OCI-LY7 (cell line): ENCODE measurements at regions not wholly inside any gene's neighbourhood (a gene's known extent, or its start where the extent isn't known, plus 50 kb on each side); places are given as distances from the start of the nearest gene placed in this dataset.

ENCODE experiments used
- BruUV-seq: library from RNA; stranded (reverse); fragments of 400-500 nt; replicated peaks from 2 replicates; lab custom pipeline; 2021; lab: Mats Ljungman, UMichigan
- CTCF ChIA-PET: fragments of 300-600 bp; sonication (Branson Sonifier 250); formaldehyde crosslinking; loops from one replicate; lab custom pipeline; 2022; ENCODE audit warnings: antibody characterized with exemption; ENCODE audit not compliant: unreplicated experiment; lab: Charles Lee
- POLR2A ChIA-PET: fragments of 300-600 bp; sonication (Branson Sonifier 250); formaldehyde crosslinking; loops from one replicate; lab custom pipeline; 2022; ENCODE audit warnings: antibody characterized with exemption; lab: Charles Lee
- DNase-seq: peaks from one replicate; pipeline ENCODE4 v3.0.0-alpha.2; 2015; ENCODE audit warnings: low spot score
- H2AFZ ChIP-seq: fragments of 200-600 bp; sonication (generic), shearing (Covaris generic); 2 replicates; pipeline ENCODE4 v1.6.1; 2014; ENCODE audit warnings: mild to moderate bottlenecking, antibody characterized with exemption, low read length, moderate library complexity
- H3K27ac ChIP-seq: fragments of 200-600 bp; sonication (generic); 2 replicates; pipeline ENCODE4 v1.5.1; 2014; ENCODE audit warnings: mixed run types, low read depth, mild to moderate bottlenecking, moderate library complexity, low read length, inconsistent platforms; ENCODE audit not compliant: poor library complexity, severe bottlenecking
- H3K36me3 ChIP-seq: fragments of 200-600 bp; sonication (generic); 2 replicates; pipeline ENCODE4 v1.6.1; 2014; ENCODE audit warnings: mild to moderate bottlenecking, antibody characterized with exemption, low read length, moderate library complexity, mixed read lengths; ENCODE audit not compliant: insufficient read depth
- H3K4me1 ChIP-seq: fragments of 200-600 bp; sonication (generic); 2 replicates; pipeline ENCODE4 v1.5.1; 2014; ENCODE audit warnings: mild to moderate bottlenecking, low read length; ENCODE audit not compliant: insufficient read depth, poor library complexity, severe bottlenecking
- H3K4me2 ChIP-seq: fragments of 200-600 bp; sonication (generic); 2 replicates; pipeline ENCODE4 v1.6.1; 2014; ENCODE audit warnings: mild to moderate bottlenecking, low read length
- H3K4me3 ChIP-seq: fragments of 200-600 bp; sonication (generic); 2 replicates; pipeline ENCODE4 v1.5.1; 2014; ENCODE audit warnings: mild to moderate bottlenecking, low read depth, low read length; ENCODE audit not compliant: poor library complexity, severe bottlenecking
- H3K79me2 ChIP-seq: fragments of 200-600 bp; sonication (generic); 2 replicates; pipeline ENCODE4 v1.6.1; 2016; ENCODE audit warnings: low read depth, mild to moderate bottlenecking, low read length, moderate library complexity, mixed read lengths; ENCODE audit not compliant: insufficient read depth
- H3K9me2 ChIP-seq: fragments of 200-600 bp; sonication (generic); 2 replicates; pipeline ENCODE4 v1.6.1; 2016; ENCODE audit warnings: mild to moderate bottlenecking, low read length, mixed read lengths; ENCODE audit not compliant: insufficient read depth
- H3K9me3 ChIP-seq: fragments of 200-600 bp; sonication (generic); 2 replicates; pipeline ENCODE4 v1.6.1; 2014; ENCODE audit warnings: mild to moderate bottlenecking, mixed run types, low read length, mixed read lengths
- H4K20me1 ChIP-seq: fragments of 200-600 bp; sonication (generic); 2 replicates; pipeline ENCODE4 v1.6.1; 2014; ENCODE audit warnings: mild to moderate bottlenecking, antibody characterized with exemption, low read length, moderate library complexity, mixed read lengths; ENCODE audit not compliant: insufficient read depth
- CTCF ChIP-seq: fragments of 200-600 bp; sonication (generic); conservative IDR thresholded peaks from 2 replicates; pipeline ENCODE4 v1.5.1; 2014; ENCODE audit warnings: mild to moderate bottlenecking, antibody characterized with exemption, low read length, moderate library complexity, mixed read lengths
- EZH2phosphoT487 ChIP-seq: fragments of 200-600 bp; sonication (generic); IDR thresholded peaks from 2 replicates; pipeline ENCODE4 v1.6.1; 2018; ENCODE audit warnings: low read depth, borderline replicate concordance, mild to moderate bottlenecking, mixed run types, antibody characterized with exemption, low read length, moderate library complexity, mixed read lengths
- intact Hi-C: fragments of 100-400 bp; cut with micrococcal nuclease; formaldehyde crosslinking; loops from one replicate; pipeline ENCODE4 v1.10.0; 2022; ENCODE audit not compliant: unreplicated experiment

- BruUV-seq: no TSS peak
- POLR2A ChIA-PET: no interaction called here
- intact Hi-C loops: no loop called here
- H3K9me3 ChIP-seq: no peaks in the 10 kb centered on the region
- no peaks in the 10 kb centered on the region for H3K36me3 ChIP-seq
- no peak overlapping the region for H3K27ac ChIP-seq
- H3K4me1 ChIP-seq: no peaks in the 10 kb centered on the region
- CTCF ChIA-PET: no interaction called here
- no peak overlapping the region for H3K4me2 ChIP-seq
- no peak overlapping the region for H3K4me3 ChIP-seq
- H3K9me2 ChIP-seq: no peaks in the 10 kb centered on the region
- no peak for TF ChIP-seq CTCF
- no peak for TF ChIP-seq EZH2phosphoT487
- H4K20me1 ChIP-seq: no peaks in the 10 kb centered on the region
- H2AFZ ChIP-seq: no peak overlapping the region
- no peak for DNase-seq
- H3K79me2 ChIP-seq: no peaks in the 10 kb centered on the region
These were observed 135.9 kb downstream of the C6orf118 start for GRCh38 chr6:165173484-165173883.

- Histone ChIP-seq H3K79me2 (no peaks in the 10 kb centered on the region), H4K20me1 (no peaks in the 10 kb centered on the region), H3K4me2 (no peak overlapping the region), H3K36me3 (no peaks in the 10 kb centered on the region), H3K9me3 (no peaks in the 10 kb centered on the region), H2AFZ (no peak overlapping the region), H3K27ac (no peak overlapping the region), H3K4me3 (no peak overlapping the region), H3K9me2 (no peaks in the 10 kb centered on the region), H3K4me1 (no peaks in the 10 kb centered on the region)
- CTCF ChIA-PET: no interaction called here
- intact Hi-C loops: no loop called here
- POLR2A ChIA-PET: interaction anchor here (1.9 kb wide), 1 partner anchor 9 kb away, joined by 4 read pairs; no protein-coding TSS in a partner anchor
- TF ChIP-seq EZH2phosphoT487 (no peak), CTCF (no peak)
- BruUV-seq: no TSS peak
- DNase-seq: no peak
These were observed 141.5 kb downstream of the C6orf118 start for GRCh38 chr6:165167861-165168260.

GRCh38 chr6:165167311-165167710 lies 142.1 kb downstream of the C6orf118 start:
- H3K36me3 ChIP-seq: no peaks in the 10 kb centered on the region
- H3K4me3 ChIP-seq: no peak overlapping the region
- H3K4me1 ChIP-seq: no peaks in the 10 kb centered on the region
- H3K79me2 ChIP-seq: no peaks in the 10 kb centered on the region
- H3K4me2 ChIP-seq: no peak overlapping the region
- H3K27ac ChIP-seq: no peak overlapping the region
- BruUV-seq: no TSS peak
- POLR2A ChIA-PET: interaction anchor here (1.1 to 1.9 kb wide), 2 partner anchors 10 to 24 kb away, joined by 4 read pairs; no protein-coding TSS in a partner anchor
- intact Hi-C loops: no loop called here
- no peak for DNase-seq
- no peaks in the 10 kb centered on the region for H4K20me1 ChIP-seq
- TF ChIP-seq EZH2phosphoT487 (no peak), CTCF (no peak)
- no peaks in the 10 kb centered on the region for H3K9me3 ChIP-seq
- H3K9me2 ChIP-seq: no peaks in the 10 kb centered on the region
- CTCF ChIA-PET: no interaction called here
- H2AFZ ChIP-seq: no peak overlapping the region
